Right ventricle myocardium inferior (tissue), 1 donor: ENCODE measurements at regions not wholly inside any gene's neighbourhood (a gene's known extent, or its start where the extent isn't known, plus 50 kb on each side); places are given as distances from the start of the nearest gene placed in this dataset.
"Not testable (repeated sequence)": the region's sequence is repeated elsewhere in the genome, so short reads cannot be mapped to it uniquely, and the experiment has no call there.

Experiments used
- ATAC-seq: fragments of 200-7000 bp; cut with Tn5 transposase; one replicate; pipeline ENCODE4 v1.9.1; 2020; ENCODE audit warnings: mild to moderate bottlenecking, moderate library complexity
- DNase-seq: peaks from one replicate; pipeline ENCODE4 v3.0.0; 2021; ENCODE audit errors: missing footprints
- intact Hi-C: fragments of 100-400 bp; cut with DNase I; formaldehyde crosslinking; loops from one replicate; pipeline ENCODE4 v1.11.0; 2022
- donor health status: DM: no; HTN: yes; CAD: no; lungs with severe emphysema.

GRCh38 chr16:59543641-59544040 lies 809.5 kb upstream of the GOT2 start:
- no peak for ATAC-seq
- intact Hi-C loops: no loop called here
- DNase-seq: no peak

- no peak for DNase-seq
- ATAC-seq: no peak
- intact Hi-C loops: no loop called here
Observed at GRCh38 chr16:59540621-59541020, 806.5 kb upstream of the GOT2 start.

DNA sequence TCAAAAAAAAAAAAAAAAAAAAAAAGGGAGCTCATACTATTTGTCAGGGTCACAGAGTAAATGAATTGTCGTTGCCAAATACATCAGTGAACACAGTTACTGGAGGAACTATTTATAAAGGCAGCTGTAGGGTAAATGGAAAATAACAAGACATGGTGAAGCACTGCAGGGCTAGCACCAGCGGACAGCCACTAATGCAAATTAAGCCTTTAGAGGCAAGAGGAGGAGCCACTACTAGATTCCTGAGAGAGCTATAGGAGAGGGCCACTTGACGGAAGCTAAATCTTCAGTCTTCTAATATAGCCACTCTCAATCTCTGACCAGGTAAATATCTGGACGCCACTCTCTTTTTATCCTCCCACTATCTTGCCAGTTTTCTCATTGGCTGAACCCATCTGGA lies 801.2 kb upstream of the GOT2 start:
- intact Hi-C loops: no loop called here
- ATAC-seq (no peak), DNase-seq (no peak)

- intact Hi-C loops: no loop called here
- ATAC-seq (no peak), DNase-seq (no peak)
Observed at GRCh38 chr16:59527206-59527997, 793.3 kb upstream of the GOT2 start.

DNA sequence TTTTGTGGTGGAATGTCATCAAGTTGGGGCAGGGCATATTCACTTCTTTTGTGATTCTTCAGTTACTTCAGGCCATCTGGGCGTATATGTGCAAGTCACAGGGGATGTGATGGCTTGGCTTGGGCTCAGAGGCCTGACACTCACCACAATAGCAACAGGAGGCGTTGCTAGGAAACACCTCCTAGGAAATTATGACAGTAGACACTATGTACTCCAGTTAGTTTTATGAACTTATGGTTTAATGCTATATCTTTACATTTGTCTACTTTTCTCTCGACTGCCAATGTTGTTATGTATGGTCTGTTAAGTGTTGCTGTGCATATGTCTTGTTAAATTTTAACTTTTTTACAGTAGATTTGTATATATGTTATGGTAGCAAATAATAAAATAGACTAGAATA lies 788.7 kb upstream of the GOT2 start:
- intact Hi-C loops: no loop called here

GRCh38 chr16:59518721-59519120 lies 784.6 kb upstream of the GOT2 start:
- ATAC-seq, DNase-seq, intact Hi-C loops: not testable (repeated sequence)

More for the DNA sequence above, 788.7 kb upstream of the GOT2 start:
- DNase-seq (no peak), ATAC-seq (no peak)

DNA sequence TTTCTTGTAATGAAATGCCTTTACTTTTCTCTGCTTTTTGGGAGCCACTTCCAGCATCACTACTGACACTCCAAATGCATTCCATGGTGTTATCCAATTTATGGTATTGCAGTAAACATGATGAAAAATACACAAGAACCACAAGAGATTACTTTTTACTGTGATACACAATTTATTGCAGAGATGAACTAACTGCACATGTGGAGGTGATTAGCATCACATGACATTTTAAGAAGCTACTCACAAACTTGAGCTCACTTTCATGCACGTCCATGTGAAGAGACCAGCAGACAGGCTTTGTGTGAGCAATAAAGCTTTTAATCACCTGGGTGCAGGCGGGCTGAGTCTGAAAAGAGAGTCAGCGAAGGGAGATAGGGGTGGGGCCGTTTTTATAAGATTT lies 780.5 kb upstream of the GOT2 start:
- DNase-seq (no peak), ATAC-seq (no peak)
- intact Hi-C loops: no loop called here

- no peak for DNase-seq
- ATAC-seq: no peak
Observed at GRCh38 chr16:59510008-59510424, 775.9 kb upstream of the GOT2 start.

GRCh38 chr16:59500601-59501000 lies 766.5 kb upstream of the GOT2 start:
- no peak for ATAC-seq
- intact Hi-C loops: no loop called here
- no peak for DNase-seq

More at GRCh38 chr16:59510008-59510424, 775.9 kb upstream of the GOT2 start:
- intact Hi-C loops: no loop called here

DNA sequence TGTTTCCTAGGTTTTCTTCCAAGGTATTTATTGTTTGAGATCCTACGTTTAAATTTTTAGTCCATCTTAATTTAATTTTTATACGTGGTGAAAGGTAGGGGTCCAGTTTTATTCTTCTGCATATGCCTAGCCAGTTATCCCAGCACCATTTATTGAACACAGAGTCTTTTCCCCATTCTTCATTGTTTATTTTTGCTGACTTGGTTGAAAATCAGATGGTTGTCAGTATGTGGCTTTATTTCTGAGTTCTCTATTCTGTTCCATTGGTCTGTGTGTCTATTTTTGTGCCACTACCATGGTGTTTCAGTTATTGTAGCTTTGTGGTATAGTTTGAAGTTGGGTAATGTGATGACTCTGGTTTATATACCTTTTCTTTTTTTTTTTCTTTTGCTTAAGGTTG lies 753.0 kb upstream of the GOT2 start:
- ATAC-seq (no peak), DNase-seq (no peak)
- intact Hi-C loops: no loop called here

- DNase-seq (no peak), ATAC-seq (no peak)
- intact Hi-C loops: no loop called here
Observed at GRCh38 chr16:59484833-59485516, 750.9 kb upstream of the GOT2 start.

DNA sequence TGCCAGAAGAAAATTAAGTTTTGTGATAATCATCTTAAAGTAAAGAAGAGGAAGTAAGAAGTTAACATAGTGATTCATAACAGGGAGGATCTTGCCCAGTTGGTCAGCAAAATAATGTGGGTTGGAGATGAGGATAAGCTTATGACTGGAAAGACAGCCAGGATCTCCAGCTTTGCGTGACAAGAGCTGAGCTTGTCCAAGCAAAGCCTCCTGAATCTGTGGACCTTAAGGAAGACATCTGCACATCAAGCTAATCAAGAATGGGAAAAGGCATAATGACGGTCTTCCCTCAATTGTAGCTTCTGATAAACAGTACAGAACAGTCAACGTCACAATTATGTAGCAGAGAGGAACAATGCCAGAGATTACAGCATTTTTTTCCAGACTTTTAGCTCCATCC lies 744.7 kb upstream of the GOT2 start:
- ATAC-seq: no peak
- intact Hi-C loops: no loop called here
- no peak for DNase-seq

- ATAC-seq: no peak
- no peak for DNase-seq
- intact Hi-C loops: no loop called here
Observed at GRCh38 chr16:59470556-59470955, 736.4 kb upstream of the GOT2 start.

GRCh38 chr16:59469266-59469665 lies 735.1 kb upstream of the GOT2 start:
- no peak for ATAC-seq
- intact Hi-C loops: no loop called here
- DNase-seq: no peak

DNA sequence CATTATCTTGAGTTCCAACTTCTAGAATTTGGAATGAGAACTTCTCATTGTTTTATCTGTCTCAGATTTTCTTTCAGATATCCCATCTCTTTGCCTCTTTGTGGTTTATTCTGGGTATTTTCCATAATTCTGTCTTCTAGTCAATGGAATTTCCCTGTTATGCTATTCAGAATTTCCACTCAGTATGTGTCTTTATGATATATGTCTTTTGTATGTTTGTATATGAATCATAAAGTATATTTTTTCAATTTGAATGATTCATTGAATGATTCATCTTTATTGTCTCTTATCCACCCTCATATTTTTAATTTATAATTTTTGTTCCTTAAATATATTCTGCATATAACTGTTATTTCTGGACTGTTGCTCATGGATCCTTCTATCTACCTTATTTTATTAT lies 729.7 kb upstream of the GOT2 start:
- ATAC-seq (no peak), DNase-seq (no peak)

GRCh38 chr16:59459806-59460205 lies 725.7 kb upstream of the GOT2 start:
- DNase-seq: no peak
- intact Hi-C loops: no loop called here
- no peak for ATAC-seq

More for the DNA sequence above, 729.7 kb upstream of the GOT2 start:
- intact Hi-C loops: no loop called here

GRCh38 chr16:59455497-59455896 lies 721.4 kb upstream of the GOT2 start:
- intact Hi-C loops: no loop called here
- DNase-seq (no peak), ATAC-seq (no peak)

DNA sequence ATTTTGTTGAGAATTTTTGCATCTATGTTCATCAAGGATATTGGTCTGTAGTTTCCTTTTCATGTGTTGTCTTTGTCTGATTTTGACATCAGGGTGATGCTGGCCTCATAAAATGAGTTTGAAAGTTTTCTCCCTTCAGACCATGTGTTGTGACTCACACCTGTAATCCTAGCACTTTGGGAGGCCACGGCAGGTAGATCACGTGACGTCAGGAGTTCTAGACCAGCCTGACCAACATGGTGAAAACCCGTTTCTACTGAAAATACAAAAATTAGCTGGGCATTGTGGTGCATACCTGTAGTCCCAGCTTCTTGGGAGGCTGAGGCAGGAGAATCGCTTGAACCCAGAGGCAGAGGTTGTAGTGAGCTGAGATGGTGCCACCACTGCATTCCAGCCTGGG lies 716.4 kb upstream of the GOT2 start:
- DNase-seq, intact Hi-C loops, ATAC-seq: not testable (repeated sequence)

DNA sequence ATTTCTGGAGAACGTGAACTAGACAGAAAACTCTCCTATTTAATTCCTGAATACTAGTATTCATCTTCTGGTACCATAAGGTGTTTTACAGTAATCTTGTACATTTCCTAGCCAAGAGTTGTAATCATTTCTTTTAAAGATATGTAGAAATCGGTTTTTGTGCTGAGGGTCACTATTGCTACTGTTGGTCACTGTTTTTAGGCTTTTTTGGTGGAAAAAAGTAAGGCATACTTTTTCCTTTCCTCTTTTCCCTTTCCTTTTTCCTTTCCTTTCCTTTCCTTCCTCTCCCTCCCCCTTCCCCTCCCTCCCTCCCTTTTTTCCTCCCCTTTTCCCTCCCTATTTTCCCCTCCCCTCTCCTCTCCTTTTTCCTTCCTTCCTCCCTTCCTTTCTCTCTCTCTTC lies 706.4 kb upstream of the GOT2 start:
- DNase-seq (no peak), ATAC-seq (no peak)
- intact Hi-C loops: no loop called here

- DNase-seq (no peak), ATAC-seq (no peak)
- intact Hi-C loops: no loop called here
Observed at GRCh38 chr16:59432896-59433295, 698.8 kb upstream of the GOT2 start.
